ENCODE measurements at regions not wholly inside any gene's neighbourhood (a gene's known extent, or its start where the extent isn't known, plus 50 kb on each side); places are given as distances from the start of the nearest gene placed in this dataset.

- no peaks in the 10 kb centered on the region for H3K27me3 ChIP-seq (ENCODE audit: control insufficient read depth, insufficient read depth, low read length)
- no peak for DNase-seq
- no peak overlapping the region for H4K5ac ChIP-seq (ENCODE audit: low read depth, low read length)
- no peak overlapping the region for H4K8ac ChIP-seq (ENCODE audit: low read depth in 2 of 2, low read length in 2 of 2)
- no peaks in the 10 kb centered on the region for H3K79me1 ChIP-seq (ENCODE audit: low read depth in 1 of 2, low read length in 2 of 2)
- H2AFZ ChIP-seq (replicated peaks; ENCODE audit: low read length, poor library complexity), result no peak overlapping the region
- H2BK15ac ChIP-seq (ENCODE audit: low read depth, low read length), result no peak overlapping the region
- TF ChIP-seq CTCF (conservative IDR thresholded peaks at IDR 0.05; ENCODE audit: low read depth, low read length) (no peak), MXI1 (IDR thresholded peaks at IDR 0.05; ENCODE audit: borderline replicate concordance, low read depth, low read length) (no peak), ELK1 (IDR thresholded peaks at IDR 0.05; ENCODE audit: borderline replicate concordance, low read depth, low read length) (no peak), RFX5 (IDR thresholded peaks at IDR 0.05; ENCODE audit: low read depth, low read length) (no peak), CHD1 (IDR thresholded peaks at IDR 0.05; ENCODE audit: low read depth, low read length) (no peak), NFE2L2 (IDR thresholded peaks at IDR 0.05; ENCODE audit: low read depth, low read length) (no peak), SMC3 (IDR thresholded peaks at IDR 0.05; ENCODE audit: low read depth, low read length) (no peak), RCOR1 (IDR thresholded peaks at IDR 0.05; ENCODE audit: insufficient replicate concordance, low read length) (no peak), CEBPB (IDR thresholded peaks at IDR 0.05; ENCODE audit: low read depth, low read length) (no peak)
- no peak overlapping the region for H3K14ac ChIP-seq (replicated peaks; ENCODE audit: low read depth, low read length)
- no peak overlapping the region for H3K27ac ChIP-seq (ENCODE audit: insufficient read depth, low read length)
- no peak for ATAC-seq (ENCODE audit: low read depth)
- BruUV-seq (replicated peaks), result no TSS peak
- H3K36me3 ChIP-seq (ENCODE audit: control insufficient read depth, insufficient read depth, low read length), result no peaks in the 10 kb centered on the region
- H3K4ac ChIP-seq (ENCODE audit: low read depth, low read length), result no peak overlapping the region
- no peaks in the 10 kb centered on the region for H3K4me1 ChIP-seq (ENCODE audit: control insufficient read depth, insufficient read depth, low read length)
- no peak overlapping the region for H2AK9ac ChIP-seq (replicated peaks; ENCODE audit: low read depth, low read length, poor library complexity)
- CTCF ChIA-PET, result interaction anchor here (0.6 kb wide), 1 partner anchor 313 kb away, joined by 4 read pairs; no protein-coding TSS in a partner anchor
- H3K9ac ChIP-seq (ENCODE audit: low read depth, low read length), result no peak overlapping the region
- H2AK5ac ChIP-seq (ENCODE audit: low read depth, low read length), result no peak overlapping the region
- no peak overlapping the region for H3K23ac ChIP-seq (ENCODE audit: low read depth, low read length)
- H3K18ac ChIP-seq (ENCODE audit: low read depth, low read length), result no peak overlapping the region
- no peak overlapping the region for H4K91ac ChIP-seq (ENCODE audit: insufficient read depth, low read depth, low read length)
- WGBS, 2 experiments (ENCODE audit: extremely low coverage in 2 of 2, insufficient read length in 1 of 2), result 31% methylated on average over 2 of the region's 3 CpGs; no CpG with 5 or more reads in 1 of the 2 experiments
- in situ Hi-C loops (cut with MboI; ENCODE audit: low sequenced_read_pairs) (no loop called here), intact Hi-C loops (cut with micrococcal nuclease) (no loop called here), dilution Hi-C loops (cut with HindIII; ENCODE audit: low sequenced_read_pairs, unreplicated experiment) (no loop called here)
- no peak overlapping the region for H3K4me2 ChIP-seq (ENCODE audit: low read depth, low read length)
- no peak overlapping the region for H3K4me3 ChIP-seq (ENCODE audit: insufficient read depth, low read depth, low read length)
- no peak overlapping the region for H3K56ac ChIP-seq (ENCODE audit: extremely low read depth, insufficient read depth, low read length)
- no peak overlapping the region for H2BK120ac ChIP-seq (ENCODE audit: low read depth, low read length)
- no peaks in the 10 kb centered on the region for H3K9me3 ChIP-seq (ENCODE audit: control insufficient read depth, insufficient read depth, low read length)
- no peaks in the 10 kb centered on the region for H4K20me1 ChIP-seq (ENCODE audit: insufficient read depth, low read length)
- no peaks in the 10 kb centered on the region for H3K9me1 ChIP-seq (ENCODE audit: insufficient read depth, low read length)
- POLR2A ChIA-PET (ENCODE audit: unreplicated experiment), result no interaction called here
- no peak overlapping the region for H2BK5ac ChIP-seq (ENCODE audit: low read depth, low read length, poor library complexity, severe bottlenecking)
- no peak overlapping the region for H2BK20ac ChIP-seq (ENCODE audit: low read depth, low read length)
Observed at GRCh38 chr5:174943785-174944184, 219.4 kb downstream of the MSX2 start.
